ENCODE measurements at regions not wholly inside any gene's neighbourhood (a gene's known extent, or its start where the extent isn't known, plus 50 kb on each side); places are given as distances from the start of the nearest gene placed in this dataset.

DNA sequence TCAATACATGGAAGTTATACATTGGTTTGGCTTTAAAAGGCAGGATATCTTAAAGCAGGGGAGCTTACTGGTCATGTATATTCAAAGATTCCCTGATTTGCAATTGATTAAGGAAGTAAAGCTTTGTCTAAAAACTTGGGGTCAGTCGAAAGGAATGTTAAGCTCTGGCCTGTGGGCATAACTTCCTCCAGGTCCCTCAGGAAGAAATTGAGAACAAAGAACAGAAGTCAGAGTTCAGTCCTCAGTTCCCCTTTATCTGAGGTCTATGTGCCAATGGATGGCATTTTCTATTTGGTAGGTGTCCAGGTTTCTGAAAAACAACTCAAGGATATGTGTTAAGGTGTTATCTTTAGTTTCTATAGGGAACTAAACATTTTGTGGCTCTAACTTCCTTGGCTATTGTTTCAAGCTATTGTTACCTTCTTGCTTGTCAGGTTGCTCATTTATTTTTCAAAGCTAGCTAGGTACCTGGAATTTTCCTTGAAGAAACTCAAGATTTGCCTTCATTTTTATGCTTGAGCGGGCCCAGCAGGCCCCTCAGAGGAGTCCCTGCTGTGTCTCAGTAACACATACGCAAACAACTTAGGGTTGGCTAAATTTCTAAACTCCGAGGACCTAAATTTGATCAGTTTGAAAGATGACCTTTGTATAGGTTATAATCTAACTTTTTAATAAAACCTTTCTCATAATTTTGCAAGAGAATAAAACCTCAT lies 135.0 kb upstream of the UBE2E2 start:
- ChIA-PET CTCF (no interaction called here), POLR2A (ENCODE audit: unreplicated experiment) (no interaction called here)
- ATAC-seq (no peak), DNase-seq (no peak)
- intact Hi-C loops (cut with micrococcal nuclease): no loop called here
- Histone ChIP-seq H4K20me1 (ENCODE audit: low read length) (no peaks in the 10 kb centered on the region), H3K4me3 (ENCODE audit: low read length) (no peak overlapping the region), H3K9ac (ENCODE audit: low read length) (no peak overlapping the region), H3F3A (ENCODE audit: low read length, unreplicated experiment) (no peaks in the 10 kb centered on the region), H2AFZ (ENCODE audit: low read length) (no peak overlapping the region), H3K4me2 (ENCODE audit: low read length) (no peak overlapping the region), H3K79me2 (ENCODE audit: low read length) (no peaks in the 10 kb centered on the region), H3K36me3 (ENCODE audit: low read depth, low read length) (no peaks in the 10 kb centered on the region), H3K27ac (ENCODE audit: low read length) (no peak overlapping the region), H3K9me3 (ENCODE audit: low read length) (no peaks in the 10 kb centered on the region), H3K9me2 (replicated peaks; ENCODE audit: low read length) (no peaks in the 10 kb centered on the region), H3K4me1 (ENCODE audit: insufficient read depth, low read length) (no peaks in the 10 kb centered on the region), H3K27me3 (ENCODE audit: low read length) (no peaks in the 10 kb centered on the region)
- TF ChIP-seq EZH2 (IDR thresholded peaks at IDR 0.05; ENCODE audit: low read length, unreplicated experiment) (no peak), CTCF (conservative IDR thresholded peaks at IDR 0.05; ENCODE audit: low read depth, low read length) (no peak), EZH2phosphoT487 (IDR thresholded peaks at IDR 0.05; ENCODE audit: borderline replicate concordance, low read length) (no peak)
- no TSS peak for BruUV-seq (replicated peaks)

- DNase-seq (no peak), ATAC-seq (no peak)
- no peak overlapping the region for H3K27ac ChIP-seq (ENCODE audit: low read length)
- intact Hi-C loops (cut with micrococcal nuclease): no loop called here
- H2AFZ ChIP-seq (ENCODE audit: low read length): no peak overlapping the region
- POLR2A ChIA-PET (ENCODE audit: unreplicated experiment): no interaction called here
- no peaks in the 10 kb centered on the region for H4K20me1 ChIP-seq (ENCODE audit: low read length)
- TF ChIP-seq EZH2phosphoT487 (IDR thresholded peaks at IDR 0.05; ENCODE audit: borderline replicate concordance, low read length): no peak
- TF ChIP-seq CTCF (conservative IDR thresholded peaks at IDR 0.05; ENCODE audit: low read depth, low read length): no peak
- no peak for TF ChIP-seq EZH2 (IDR thresholded peaks at IDR 0.05; ENCODE audit: low read length, unreplicated experiment)
- H3K79me2 ChIP-seq (ENCODE audit: low read length): no peaks in the 10 kb centered on the region
- no peaks in the 10 kb centered on the region for H3F3A ChIP-seq (ENCODE audit: low read length, unreplicated experiment)
- 0 out of 2 replicates have a peak, but pooled peaks cover 5% of the 10 kb centered on the region for H3K4me1 ChIP-seq (ENCODE audit: insufficient read depth, low read length)
- no peaks in the 10 kb centered on the region for H3K9me2 ChIP-seq (replicated peaks; ENCODE audit: low read length)
- no peak overlapping the region for H3K4me3 ChIP-seq (ENCODE audit: low read length)
- no peak overlapping the region for H3K4me2 ChIP-seq (ENCODE audit: low read length)
- no TSS peak for BruUV-seq (replicated peaks)
- H3K36me3 ChIP-seq (ENCODE audit: low read depth, low read length): no peaks in the 10 kb centered on the region
- H3K27me3 ChIP-seq (ENCODE audit: low read length): no peaks in the 10 kb centered on the region
- CTCF ChIA-PET: no interaction called here
- H3K9ac ChIP-seq (ENCODE audit: low read length): no peak overlapping the region
- no peaks in the 10 kb centered on the region for H3K9me3 ChIP-seq (ENCODE audit: low read length)
Measured at GRCh38 chr3:23071296-23071695, 131.8 kb upstream of the UBE2E2 start.

DNA sequence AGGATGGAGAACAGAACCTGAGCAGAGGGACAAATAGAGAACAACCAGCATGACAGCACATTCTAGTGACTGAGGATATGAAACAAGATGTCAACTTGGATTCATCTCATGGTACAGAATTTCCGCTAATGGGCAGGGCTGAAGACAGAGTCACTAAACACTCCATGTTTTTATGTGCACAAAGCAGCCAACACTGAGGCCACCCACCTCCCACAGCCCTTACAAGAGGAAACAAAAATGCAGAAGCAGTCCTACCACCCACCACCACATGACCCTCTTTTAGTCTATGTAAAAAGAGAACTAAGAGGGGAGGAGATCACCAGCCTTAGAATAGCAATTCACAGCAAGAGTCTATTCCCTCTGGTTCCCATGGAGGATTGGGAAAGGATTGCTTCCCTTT lies 131.4 kb upstream of the UBE2E2 start:
- Histone ChIP-seq H3K27me3 (ENCODE audit: low read length) (no peaks in the 10 kb centered on the region), H4K20me1 (ENCODE audit: low read length) (no peaks in the 10 kb centered on the region), H3K9me3 (ENCODE audit: low read length) (no peaks in the 10 kb centered on the region), H3K4me3 (ENCODE audit: low read length) (no peak overlapping the region), H3K79me2 (ENCODE audit: low read length) (no peaks in the 10 kb centered on the region), H3F3A (ENCODE audit: low read length, unreplicated experiment) (no peaks in the 10 kb centered on the region), H2AFZ (ENCODE audit: low read length) (no peak overlapping the region), H3K4me2 (ENCODE audit: low read length) (no peak overlapping the region), H3K27ac (ENCODE audit: low read length) (no peak overlapping the region), H3K9ac (ENCODE audit: low read length) (no peak overlapping the region), H3K4me1 (ENCODE audit: insufficient read depth, low read length) (0 out of 2 replicates have a peak, but pooled peaks cover 5% of the 10 kb centered on the region), H3K9me2 (replicated peaks; ENCODE audit: low read length) (no peaks in the 10 kb centered on the region), H3K36me3 (ENCODE audit: low read depth, low read length) (no peaks in the 10 kb centered on the region)
- CTCF ChIA-PET: no interaction called here
- no peak for ATAC-seq
- no peak for DNase-seq
- intact Hi-C loops (cut with micrococcal nuclease): no loop called here
- TF ChIP-seq CTCF (conservative IDR thresholded peaks at IDR 0.05; ENCODE audit: low read depth, low read length): no peak
- TF ChIP-seq EZH2 (IDR thresholded peaks at IDR 0.05; ENCODE audit: low read length, unreplicated experiment): no peak
- no peak for TF ChIP-seq EZH2phosphoT487 (IDR thresholded peaks at IDR 0.05; ENCODE audit: borderline replicate concordance, low read length)
- POLR2A ChIA-PET (ENCODE audit: unreplicated experiment): no interaction called here
- BruUV-seq (replicated peaks): no TSS peak
